Motor neuron (in vitro differentiated cells): ENCODE measurements at regions not wholly inside any gene's neighbourhood (a gene's known extent, or its start where the extent isn't known, plus 50 kb on each side); places are given as distances from the start of the nearest gene placed in this dataset.
A peak's percentile ranks its signal among the peaks of the same experiment; 100 is the strongest.

Source experiments
- ATAC-seq, 8 experiments: fragments of 200-7000 bp; cut with Tn5 transposase; replicated peaks in 6 of 8; 2 replicates each; pipeline ENCODE4 v1.8.0; 2021; ENCODE audit warnings: mild to moderate bottlenecking in 8 of 8, moderate library complexity in 8 of 8
- H3K27ac ChIP-seq, 2 donors: fragments of 250-450 bp; sonication (Bioruptor Pico); 2 replicates each; pipeline ENCODE4 v1.9.0; 2021; ENCODE audit warnings: antibody characterized with exemption in 2 of 2, mild to moderate bottlenecking in 2 of 2, moderate library complexity in 1 of 2
- H3K4me1 ChIP-seq, 2 donors: fragments of 250-450 bp; sonication (Bioruptor Pico); replicated peaks in 1 of 2; 2 replicates each; pipeline ENCODE4 v1.6.1; 2021; ENCODE audit warnings: antibody characterized with exemption in 2 of 2, mild to moderate bottlenecking in 2 of 2, moderate library complexity in 1 of 2
- H3K4me3 ChIP-seq, 5 donors: fragments of 250-450 bp; sonication (Bioruptor Pico); 2 replicates each; pipeline ENCODE4 v1.9.0; 2021; ENCODE audit warnings: antibody characterized with exemption in 5 of 5, mild to moderate bottlenecking in 5 of 5, moderate library complexity in 4 of 5
- WGBS, 10 experiments: fragments of 450-650 bp; shearing (Covaris generic); methylation state at CpG; one replicate each; pipeline ENCODE4 v1.0.0; 2022; 5-methylcytosine and 5-hydroxymethylcytosine counted together
- in situ Hi-C, 9 experiments: fragments of 400-800 bp; cut with MboI; loops; one replicate each; pipeline ENCODE4 v1.15.0; 2021; ENCODE audit warnings: low sequenced_read_pairs in 9 of 9, low pct_unique_long_range_greater_than_20kb in 2 of 9; ENCODE audit not compliant: unreplicated experiment in 9 of 9

GRCh38 chr3:167918008-167918596, 177.6 kb downstream of the GOLIM4 start:
- H3K4me3 ChIP-seq = no peak overlapping the region
- WGBS, 10 experiments = 46 to 90% (median 67%) methylated on average over 1 to 4 of the region's 4 CpGs; no CpG with 5 or more reads in 1 of the 10 experiments
- peak in 5 of 8 experiments; percentile 41 to 89 (median 62) for ATAC-seq
- H3K27ac ChIP-seq = no peak overlapping the region
- in situ Hi-C loops = no loop called here
- peaks cover 0 to 29% of the 10 kb centered on the region in 2 donors for H3K4me1 ChIP-seq

- Histone ChIP-seq H3K4me3 (no peak overlapping the region), H3K27ac (no peak overlapping the region), H3K4me1 (peaks cover 0 to 12% of the 10 kb centered on the region in 2 donors)
- ATAC-seq = peak in 1 of 8 experiments; percentile 43
- WGBS, 10 experiments = 0 to 91% (median 75%) methylated on average over 2 to 4 of the region's 4 CpGs
- in situ Hi-C loops = no loop called here
These were observed 177.8 kb downstream of the SERPINI1 start for GRCh38 chr3:167913219-167913835.

GRCh38 chr3:167909952-167910351, 174.4 kb downstream of the SERPINI1 start:
- Histone ChIP-seq H3K27ac (no peak overlapping the region), H3K4me3 (no peak overlapping the region), H3K4me1 (no peaks in the 10 kb centered on the region)
- in situ Hi-C loops = no loop called here
- no peak for ATAC-seq
- 59 to 100% (median 84%) methylated on average over 1 to 6 of the region's 6 CpGs for WGBS, 10 experiments

DNA sequence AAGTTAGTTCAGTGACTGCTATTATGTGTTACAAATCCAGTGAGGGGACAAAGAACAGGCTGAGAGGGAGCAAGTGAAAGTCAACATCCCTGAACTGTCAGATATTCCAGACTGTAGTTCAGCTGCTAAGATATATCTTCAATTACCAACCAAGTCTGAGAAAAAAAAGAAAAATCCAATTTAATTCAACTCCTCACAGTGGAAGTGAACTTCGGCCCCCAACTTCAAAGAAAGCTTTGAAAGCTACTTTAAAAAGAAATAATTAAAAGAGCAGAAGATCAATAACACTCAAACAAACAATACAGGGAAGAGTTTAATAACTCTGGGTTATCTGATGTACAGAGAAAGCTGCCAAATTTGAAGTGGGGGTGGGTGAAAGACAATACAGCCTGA, 174.0 kb downstream of the SERPINI1 start:
- peak in 1 of 8 experiments; percentile 52 for ATAC-seq
- in situ Hi-C loops = no loop called here
- Histone ChIP-seq H3K27ac (no peak overlapping the region), H3K4me3 (no peak overlapping the region), H3K4me1 (no peaks in the 10 kb centered on the region)
- WGBS, 10 experiments = 0 to 75% (median 40%) methylated on average over 1 of the region's 1 CpG; no CpG with 5 or more reads in 1 of the 10 experiments

- H3K27ac ChIP-seq = no peak overlapping the region
- 11 to 83% (median 55%) methylated on average over 1 to 5 of the region's 5 CpGs for WGBS, 10 experiments
- no peak for ATAC-seq
- no peak overlapping the region for H3K4me3 ChIP-seq
- H3K4me1 ChIP-seq = no peaks in the 10 kb centered on the region
- in situ Hi-C loops = no loop called here
These were observed 173.4 kb downstream of the SERPINI1 start for GRCh38 chr3:167908746-167909503.

GRCh38 chr3:167908221-167908620, 172.7 kb downstream of the SERPINI1 start:
- in situ Hi-C loops = no loop called here
- 43 to 100% (median 89%) methylated on average over 1 to 4 of the region's 4 CpGs; no CpG with 5 or more reads in 2 of the 10 experiments for WGBS, 10 experiments
- no peak for ATAC-seq
- no peak overlapping the region for H3K4me3 ChIP-seq
- no peaks in the 10 kb centered on the region for H3K4me1 ChIP-seq
- H3K27ac ChIP-seq = no peak overlapping the region

DNA sequence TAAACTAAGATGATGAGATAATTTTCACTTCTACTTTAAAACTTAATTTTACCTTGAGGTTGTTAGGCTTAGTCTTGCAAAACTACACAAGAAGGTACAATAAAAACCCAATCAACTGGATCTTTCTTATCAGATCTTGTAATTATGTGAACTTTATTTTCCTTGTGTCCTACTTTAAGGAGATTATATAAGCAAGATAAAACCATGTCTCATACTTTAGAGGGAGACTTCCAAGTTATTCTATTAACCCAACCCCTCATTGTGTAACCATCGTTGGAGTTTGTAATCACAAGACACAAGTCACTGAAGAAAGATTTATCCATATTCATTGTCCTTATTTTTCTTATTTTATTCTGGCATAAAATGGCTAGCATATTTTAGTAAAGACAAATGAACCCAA, 165.6 kb downstream of the SERPINI1 start:
- WGBS, 10 experiments = 0 to 100% (median 70%) methylated on average over 1 of the region's 1 CpG
- Histone ChIP-seq H3K4me1 (no peaks in the 10 kb centered on the region), H3K27ac (no peak overlapping the region), H3K4me3 (no peak overlapping the region)
- in situ Hi-C loops = no loop called here
- no peak for ATAC-seq

DNA sequence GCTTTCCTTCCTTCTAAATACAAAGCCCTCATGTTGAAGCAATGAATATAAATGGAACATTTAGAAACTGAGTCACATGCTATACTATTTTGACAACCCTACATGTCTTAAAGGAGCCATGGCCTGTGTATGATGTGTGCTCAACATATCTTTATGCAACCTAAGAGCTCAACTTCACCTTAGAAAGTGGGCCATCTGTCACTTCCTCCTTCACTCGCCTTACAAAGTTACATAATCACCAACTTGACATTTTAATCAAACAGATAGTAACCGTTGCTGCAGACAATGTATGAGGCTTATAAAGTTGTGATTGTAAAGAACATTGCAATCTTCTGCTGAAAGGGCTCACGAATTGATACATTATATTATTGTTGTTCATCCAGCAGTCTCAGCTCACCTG, 163.6 kb downstream of the SERPINI1 start:
- H3K27ac ChIP-seq = no peak overlapping the region
- 17 to 100% (median 73%) methylated on average over 1 to 3 of the region's 3 CpGs for WGBS, 10 experiments
- H3K4me1 ChIP-seq = peaks cover 0 to 5% of the 10 kb centered on the region in 2 donors
- in situ Hi-C loops = loop anchor here in 4 of 9 experiments (25.0 kb wide), 2 partner anchors 487 to 512 kb away; partner anchors contain the start of gene ZBBX (in 2 of the 4)
- no peak for ATAC-seq
- no peak overlapping the region for H3K4me3 ChIP-seq

GRCh38 chr3:167898091-167898490, 162.6 kb downstream of the SERPINI1 start:
- H3K4me1 ChIP-seq = peaks cover 0 to 5% of the 10 kb centered on the region in 2 donors
- H3K4me3 ChIP-seq = no peak overlapping the region
- in situ Hi-C loops = loop anchor here in 4 of 9 experiments (25.0 kb wide), 2 partner anchors 486 to 511 kb away; partner anchors contain the start of gene ZBBX (in 2 of the 4)
- H3K27ac ChIP-seq = no peak overlapping the region
- ATAC-seq = no peak

GRCh38 chr3:167895684-167896083, 160.2 kb downstream of the SERPINI1 start:
- H3K27ac ChIP-seq = no peak overlapping the region
- peak in 1 of 8 experiments; percentile 36 for ATAC-seq
- H3K4me3 ChIP-seq = no peak overlapping the region
- 0 to 66% (median 55%) methylated on average over 2 to 4 of the region's 4 CpGs; no CpG with 5 or more reads in 1 of the 10 experiments for WGBS, 10 experiments
- peaks cover 0 to 5% of the 10 kb centered on the region in 2 donors for H3K4me1 ChIP-seq
- in situ Hi-C loops = loop anchor here in 4 of 9 experiments (25.0 kb wide), 2 partner anchors 483 to 508 kb away; partner anchors contain the start of gene ZBBX (in 2 of the 4)

DNA sequence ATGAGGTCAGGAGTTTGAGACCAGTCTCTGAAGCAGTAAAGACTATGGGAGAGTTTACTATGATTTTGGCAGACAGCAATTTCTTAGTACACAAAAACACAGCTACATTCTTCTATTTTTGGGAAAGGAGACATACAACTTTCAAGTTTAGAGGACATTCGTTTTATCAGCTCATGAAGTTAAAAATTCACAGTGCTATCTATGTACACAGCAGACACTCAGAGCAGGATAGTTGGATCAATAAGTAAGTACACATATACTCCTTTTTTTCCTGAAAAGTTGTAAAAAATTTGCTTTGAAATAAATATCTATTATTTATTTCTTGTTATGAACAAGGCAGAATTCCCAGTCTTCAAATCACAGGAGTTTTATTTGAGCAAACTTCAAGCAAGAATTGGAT, 159.7 kb downstream of the SERPINI1 start:
- Histone ChIP-seq H3K27ac (no peak overlapping the region), H3K4me3 (no peak overlapping the region), H3K4me1 (peaks cover 0 to 5% of the 10 kb centered on the region in 2 donors)
- WGBS, 10 experiments = 0 to 100% (median 40%) methylated on average over 1 of the region's 1 CpG; no CpG with 5 or more reads in 1 of the 10 experiments
- ATAC-seq = no peak
- in situ Hi-C loops = loop anchor here in 4 of 9 experiments (25.0 kb wide), 2 partner anchors 483 to 508 kb away; partner anchors contain the start of gene ZBBX (in 2 of the 4)

- in situ Hi-C loops = loop anchor here in 4 of 9 experiments (25.0 kb wide), 2 partner anchors 480 to 505 kb away; partner anchors contain the start of gene ZBBX (in 2 of the 4)
- Histone ChIP-seq H3K27ac (no peak overlapping the region), H3K4me3 (no peak overlapping the region), H3K4me1 (peaks cover 3 to 5% of the 10 kb centered on the region in 2 donors)
- WGBS, 10 experiments = 11 to 89% (median 61%) methylated on average over 2 to 4 of the region's 4 CpGs
- no peak for ATAC-seq
These were observed 156.7 kb downstream of the SERPINI1 start for GRCh38 chr3:167892205-167892604.

- Histone ChIP-seq H3K27ac (no peak overlapping the region), H3K4me1 (peaks cover 0 to 9% of the 10 kb centered on the region in 2 donors), H3K4me3 (no peak overlapping the region)
- in situ Hi-C loops = loop anchor here in 4 of 9 experiments (25.0 kb wide), 2 partner anchors 475 to 500 kb away; partner anchors contain the start of gene ZBBX (in 2 of the 4)
- ATAC-seq = peak in 4 of 8 experiments; percentile 19 to 84 (median 72)
- 0 to 100% (median 65%) methylated on average over 1 of the region's 1 CpG for WGBS, 10 experiments
These were observed 151.6 kb downstream of the SERPINI1 start for GRCh38 chr3:167887096-167887495.
